GM21360 (cell line): ENCODE measurements at regions not wholly inside any gene's neighbourhood (a gene's known extent, or its start where the extent isn't known, plus 50 kb on each side); places are given as distances from the start of the nearest gene placed in this dataset.
"Not testable (repeated sequence)": the region's sequence is repeated elsewhere in the genome, so short reads cannot be mapped to it uniquely, and the experiment has no call there.

Source experiments
- ATAC-seq: cut with Tn5 transposase; IDR thresholded peaks from one replicate; pipeline ENCODE4 v1.9.1; 2021; ENCODE audit warnings: mild to moderate bottlenecking, moderate library complexity; ENCODE audit not compliant: unreplicated experiment

- not testable (repeated sequence) for ATAC-seq
Measured at GRCh38 chr9:18066608-18067007, 407.3 kb upstream of the ADAMTSL1 start.

GRCh38 chr9:18067548-18068120 is 406.3 kb upstream of the ADAMTSL1 start:
- no peak for ATAC-seq

- ATAC-seq = no peak
Measured at GRCh38 chr9:18068900-18069299, 405.1 kb upstream of the ADAMTSL1 start.

- no peak for ATAC-seq
Measured at GRCh38 chr9:18071651-18072060, 402.3 kb upstream of the ADAMTSL1 start.

- no peak for ATAC-seq
Measured at GRCh38 chr9:18073002-18073401, 401.0 kb upstream of the ADAMTSL1 start.

- no peak for ATAC-seq
Measured at GRCh38 chr9:18074041-18074440, 399.9 kb upstream of the ADAMTSL1 start.

- no peak for ATAC-seq
Measured at GRCh38 chr9:18075253-18075952, 398.6 kb upstream of the ADAMTSL1 start.

GRCh38 chr9:18077941-18078678 is 395.8 kb upstream of the ADAMTSL1 start:
- no peak for ATAC-seq

GRCh38 chr9:18092138-18092537 is 381.8 kb upstream of the ADAMTSL1 start:
- ATAC-seq = no peak

GRCh38 chr9:18106006-18106560 is 367.9 kb upstream of the ADAMTSL1 start:
- ATAC-seq = no peak

- ATAC-seq = no peak
Measured at GRCh38 chr9:18109675-18110074, 364.3 kb upstream of the ADAMTSL1 start.

GRCh38 chr9:18111146-18111545 is 362.8 kb upstream of the ADAMTSL1 start:
- no peak for ATAC-seq

GRCh38 chr9:18114559-18115475 is 359.1 kb upstream of the ADAMTSL1 start:
- ATAC-seq = no peak

GRCh38 chr9:18118268-18118667 is 355.7 kb upstream of the ADAMTSL1 start:
- ATAC-seq = no peak

- no peak for ATAC-seq
Measured at GRCh38 chr9:18122171-18122570, 351.8 kb upstream of the ADAMTSL1 start.

GRCh38 chr9:18124760-18125159 is 349.2 kb upstream of the ADAMTSL1 start:
- ATAC-seq = no peak

- ATAC-seq = no peak
Measured at GRCh38 chr9:18126831-18127498, 347.0 kb upstream of the ADAMTSL1 start.

GRCh38 chr9:18127499-18127875 is 346.5 kb upstream of the ADAMTSL1 start:
- no peak for ATAC-seq

- ATAC-seq = no peak
Measured at GRCh38 chr9:18129809-18130334, 344.1 kb upstream of the ADAMTSL1 start.
